ENCODE measurements at regions not wholly inside any gene's neighbourhood (a gene's known extent, or its start where the extent isn't known, plus 50 kb on each side); places are given as distances from the start of the nearest gene placed in this dataset.

- peaks cover 12% of the 10 kb centered on the region for H3K27me3 Mint-ChIP-seq
- no peak overlapping the region for H3K27ac Mint-ChIP-seq
- DNase-seq (ENCODE audit: low spot score, unreplicated experiment) = no peak
- H3K4me3 Mint-ChIP-seq (ENCODE audit: low read depth) = no peak overlapping the region
- H3K4me1 Mint-ChIP-seq (ENCODE audit: low read depth) = no peaks in the 10 kb centered on the region
- no peaks in the 10 kb centered on the region for H3K36me3 Mint-ChIP-seq (ENCODE audit: insufficient read depth)
- TF ChIP-seq, protein P1, sequence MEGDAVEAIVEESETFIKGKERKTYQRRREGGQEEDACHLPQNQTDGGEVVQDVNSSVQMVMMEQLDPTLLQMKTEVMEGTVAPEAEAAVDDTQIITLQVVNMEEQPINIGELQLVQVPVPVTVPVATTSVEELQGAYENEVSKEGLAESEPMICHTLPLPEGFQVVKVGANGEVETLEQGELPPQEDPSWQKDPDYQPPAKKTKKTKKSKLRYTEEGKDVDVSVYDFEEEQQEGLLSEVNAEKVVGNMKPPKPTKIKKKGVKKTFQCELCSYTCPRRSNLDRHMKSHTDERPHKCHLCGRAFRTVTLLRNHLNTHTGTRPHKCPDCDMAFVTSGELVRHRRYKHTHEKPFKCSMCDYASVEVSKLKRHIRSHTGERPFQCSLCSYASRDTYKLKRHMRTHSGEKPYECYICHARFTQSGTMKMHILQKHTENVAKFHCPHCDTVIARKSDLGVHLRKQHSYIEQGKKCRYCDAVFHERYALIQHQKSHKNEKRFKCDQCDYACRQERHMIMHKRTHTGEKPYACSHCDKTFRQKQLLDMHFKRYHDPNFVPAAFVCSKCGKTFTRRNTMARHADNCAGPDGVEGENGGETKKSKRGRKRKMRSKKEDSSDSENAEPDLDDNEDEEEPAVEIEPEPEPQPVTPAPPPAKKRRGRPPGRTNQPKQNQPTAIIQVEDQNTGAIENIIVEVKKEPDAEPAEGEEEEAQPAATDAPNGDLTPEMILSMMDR (IDR thresholded peaks at IDR 0.05; ENCODE audit: unreplicated experiment) = no peak
- peaks cover 28% of the 10 kb centered on the region for H3K9me3 Mint-ChIP-seq (ENCODE audit: low read depth)
Measured at GRCh38 chr18:78883501-78883900, 96.1 kb upstream of the SALL3 start.

- Mint-ChIP-seq H3K27ac (no peak overlapping the region), H3K27me3 (peaks cover 7% of the 10 kb centered on the region), H3K36me3 (ENCODE audit: insufficient read depth) (no peaks in the 10 kb centered on the region), H3K9me3 (ENCODE audit: low read depth) (peaks cover 34% of the 10 kb centered on the region), H3K4me3 (ENCODE audit: low read depth) (no peak overlapping the region), H3K4me1 (ENCODE audit: low read depth) (no peaks in the 10 kb centered on the region)
- TF ChIP-seq, protein P1 (IDR thresholded peaks at IDR 0.05; ENCODE audit: unreplicated experiment) = peak; percentile 13
- no peak for DNase-seq (ENCODE audit: low spot score, unreplicated experiment)
Measured at GRCh38 chr18:78884502-78884901, 95.1 kb upstream of the SALL3 start.

DNA sequence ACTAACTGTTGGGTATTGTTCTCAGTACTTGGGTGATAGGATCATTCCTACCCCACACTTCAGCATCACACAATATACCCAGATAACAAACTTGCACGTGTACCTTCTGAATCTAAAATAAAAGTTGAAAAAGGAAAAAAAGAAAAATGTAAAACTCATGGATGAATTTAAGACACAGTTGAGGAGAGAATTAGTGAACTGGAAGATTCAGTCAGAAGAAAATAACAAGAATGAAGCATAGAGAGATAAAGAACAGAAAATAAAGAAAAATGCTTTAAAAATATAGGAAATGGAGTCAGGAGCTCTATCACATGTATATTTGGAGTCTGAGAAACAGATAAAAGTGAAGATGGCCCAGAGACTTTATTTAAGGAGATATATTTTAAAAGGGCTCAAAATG lies 90.4 kb upstream of the SALL3 start:
- H3K36me3 Mint-ChIP-seq (ENCODE audit: insufficient read depth) = peaks cover 2% of the 10 kb centered on the region
- H3K4me3 Mint-ChIP-seq (ENCODE audit: low read depth) = no peak overlapping the region
- no peak overlapping the region for H3K27ac Mint-ChIP-seq
- no peaks in the 10 kb centered on the region for H3K4me1 Mint-ChIP-seq (ENCODE audit: low read depth)
- no peaks in the 10 kb centered on the region for H3K27me3 Mint-ChIP-seq
- DNase-seq (ENCODE audit: low spot score, unreplicated experiment) = no peak
- peaks cover 39% of the 10 kb centered on the region for H3K9me3 Mint-ChIP-seq (ENCODE audit: low read depth)
- TF ChIP-seq, protein P1 (IDR thresholded peaks at IDR 0.05; ENCODE audit: unreplicated experiment) = no peak

DNA sequence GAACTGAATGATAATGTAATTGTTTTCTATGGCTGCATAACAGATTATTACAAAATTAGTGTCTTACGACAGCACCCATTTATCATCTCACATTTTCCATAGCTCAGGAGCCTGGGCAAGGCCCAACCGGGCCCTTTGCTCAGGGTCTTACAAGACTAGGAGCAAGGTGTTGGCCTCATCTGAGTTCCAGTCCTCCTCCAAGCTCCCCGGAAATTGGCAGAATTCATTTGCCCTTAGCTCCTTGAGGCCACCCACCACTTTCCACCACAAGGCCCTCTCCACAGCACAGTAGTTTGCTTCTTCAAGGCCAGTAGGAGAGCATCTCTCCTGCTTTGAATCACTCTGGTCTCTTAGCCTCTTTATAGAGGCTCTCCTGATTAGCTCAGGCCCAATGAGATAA lies 89.2 kb upstream of the SALL3 start:
- TF ChIP-seq, protein P1 (IDR thresholded peaks at IDR 0.05; ENCODE audit: unreplicated experiment) = no peak
- H3K27me3 Mint-ChIP-seq = peaks cover 7% of the 10 kb centered on the region
- H3K36me3 Mint-ChIP-seq (ENCODE audit: insufficient read depth) = peaks cover 2% of the 10 kb centered on the region
- no peak overlapping the region for H3K27ac Mint-ChIP-seq
- H3K4me1 Mint-ChIP-seq (ENCODE audit: low read depth) = no peaks in the 10 kb centered on the region
- DNase-seq (ENCODE audit: low spot score, unreplicated experiment) = no peak
- H3K9me3 Mint-ChIP-seq (ENCODE audit: low read depth) = peaks cover 33% of the 10 kb centered on the region
- no peak overlapping the region for H3K4me3 Mint-ChIP-seq (ENCODE audit: low read depth)

DNA sequence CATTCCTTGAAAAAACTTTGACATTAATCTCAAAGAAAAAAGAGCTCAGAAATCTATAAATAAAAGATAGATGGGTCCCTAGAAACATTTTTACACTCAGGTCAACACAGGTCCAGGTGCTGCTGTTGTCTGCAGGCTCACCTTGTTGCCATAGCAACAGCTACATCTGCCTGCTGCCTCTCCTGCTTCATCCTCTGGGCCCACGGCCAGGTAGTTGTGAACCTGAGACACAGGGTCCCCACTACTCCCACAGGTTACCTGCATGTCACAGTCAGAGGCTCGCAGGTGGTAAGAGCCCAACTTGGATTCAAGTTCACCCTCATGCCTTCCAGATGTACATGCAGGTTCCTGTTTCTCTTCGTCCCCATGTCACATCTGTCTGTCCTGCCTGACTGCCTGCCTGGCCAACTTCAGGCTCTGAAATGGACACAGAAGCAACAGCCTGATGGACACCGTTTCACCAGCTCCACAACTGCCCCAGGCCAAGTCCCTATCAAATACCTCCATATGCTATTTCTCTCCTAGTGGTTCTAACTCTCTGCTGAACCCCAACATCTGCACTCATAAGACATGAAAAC lies 88.3 kb upstream of the SALL3 start:
- H3K9me3 Mint-ChIP-seq (ENCODE audit: low read depth) = peaks cover 28% of the 10 kb centered on the region
- DNase-seq (ENCODE audit: low spot score, unreplicated experiment) = no peak
- H3K27ac Mint-ChIP-seq = no peak overlapping the region
- H3K4me1 Mint-ChIP-seq (ENCODE audit: low read depth) = no peaks in the 10 kb centered on the region
- no peak overlapping the region for H3K4me3 Mint-ChIP-seq (ENCODE audit: low read depth)
- TF ChIP-seq, protein P1 (IDR thresholded peaks at IDR 0.05; ENCODE audit: unreplicated experiment) = no peak
- H3K27me3 Mint-ChIP-seq = peaks cover 11% of the 10 kb centered on the region
- H3K36me3 Mint-ChIP-seq (ENCODE audit: insufficient read depth) = peaks cover 2% of the 10 kb centered on the region
